Epidermal melanocyte (primary cell): ENCODE measurements at regions not wholly inside any gene's neighbourhood (a gene's known extent, or its start where the extent isn't known, plus 50 kb on each side); places are given as distances from the start of the nearest gene placed in this dataset.
"Not testable (repeated sequence)": the region's sequence is repeated elsewhere in the genome, so short reads cannot be mapped to it uniquely, and the experiment has no call there.

Experiments
- DNase-seq: peaks from one replicate; pipeline ENCODE4 v3.0.0; 2011; ENCODE audit warnings: low spot score; ENCODE audit not compliant: insufficient read length

- no peak for DNase-seq
These were observed 52.8 kb upstream of the IL1RAPL2 start for GRCh38 chrX:104513162-104513561.

GRCh38 chrX:104510801-104511200, 55.2 kb upstream of the IL1RAPL2 start:
- DNase-seq = no peak

- DNase-seq = no peak
These were observed 63.5 kb upstream of the IL1RAPL2 start for GRCh38 chrX:104502460-104502859.

- DNase-seq = no peak
These were observed 77.2 kb upstream of the IL1RAPL2 start for GRCh38 chrX:104488811-104489210.

GRCh38 chrX:104486691-104487090, 79.3 kb upstream of the IL1RAPL2 start:
- no peak for DNase-seq

- DNase-seq = no peak
These were observed 83.2 kb upstream of the IL1RAPL2 start for GRCh38 chrX:104482757-104483156.

GRCh38 chrX:104469771-104470170, 96.2 kb upstream of the IL1RAPL2 start:
- no peak for DNase-seq

- DNase-seq = no peak
These were observed 106.2 kb upstream of the IL1RAPL2 start for GRCh38 chrX:104459796-104460195.

GRCh38 chrX:104457130-104457529, 108.9 kb upstream of the IL1RAPL2 start:
- not testable (repeated sequence) for DNase-seq

GRCh38 chrX:104450316-104450715, 115.7 kb upstream of the IL1RAPL2 start:
- no peak for DNase-seq

GRCh38 chrX:104445591-104445990, 120.4 kb upstream of the IL1RAPL2 start:
- no peak for DNase-seq

- no peak for DNase-seq
These were observed 130.8 kb upstream of the IL1RAPL2 start for GRCh38 chrX:104435249-104435648.

GRCh38 chrX:104432321-104432720, 133.7 kb upstream of the IL1RAPL2 start:
- no peak for DNase-seq

GRCh38 chrX:104430742-104431119, 135.3 kb upstream of the IL1RAPL2 start:
- DNase-seq = no peak

GRCh38 chrX:104430072-104430741, 135.8 kb upstream of the IL1RAPL2 start:
- DNase-seq = no peak

- DNase-seq = no peak
These were observed 137.8 kb upstream of the IL1RAPL2 start for GRCh38 chrX:104428231-104428630.

- DNase-seq = no peak
These were observed 138.3 kb upstream of the IL1RAPL2 start for GRCh38 chrX:104427693-104428092.

- DNase-seq = no peak
These were observed 138.9 kb upstream of the IL1RAPL2 start for GRCh38 chrX:104427073-104427472.

- DNase-seq = no peak
These were observed 145.1 kb upstream of the IL1RAPL2 start for GRCh38 chrX:104420907-104421306.

GRCh38 chrX:104419926-104420325, 146.1 kb upstream of the IL1RAPL2 start:
- DNase-seq = no peak

- no peak for DNase-seq
These were observed 146.8 kb upstream of the IL1RAPL2 start for GRCh38 chrX:104419211-104419610.

GRCh38 chrX:104411800-104412199, 154.2 kb upstream of the IL1RAPL2 start:
- no peak for DNase-seq

- no peak for DNase-seq
These were observed 145.7 kb upstream of the ESX1 start for GRCh38 chrX:104400387-104400786.

GRCh38 chrX:104392350-104392749, 137.6 kb upstream of the ESX1 start:
- no peak for DNase-seq
